IMR-90 (cell line): ENCODE measurements at regions not wholly inside any gene's neighbourhood (a gene's known extent, or its start where the extent isn't known, plus 50 kb on each side); places are given as distances from the start of the nearest gene placed in this dataset.

Experiments
- ATAC-seq: fragments of 200-7000 bp; cut with Tn5 transposase; 2 replicates; pipeline ENCODE4 v1.9.1; 2020; ENCODE audit warnings: low read depth, mild to moderate bottlenecking, moderate library complexity
- BruUV-seq: library from RNA; stranded (reverse); fragments of 400-500 nt; replicated peaks from 2 replicates; lab custom pipeline; 2021; lab: Mats Ljungman, UMichigan
- CTCF ChIA-PET: fragments of 300-600 bp; formaldehyde crosslinking; extraction: SDS; loops from one replicate; lab custom pipeline; 2021; ENCODE audit warnings: antibody characterized with exemption; lab: Yijun Ruan, JAX
- POLR2A ChIA-PET: fragments of 300-600 bp; sonication (Branson Sonifier 250); formaldehyde crosslinking; loops from one replicate; lab custom pipeline; 2022; ENCODE audit warnings: antibody characterized with exemption; ENCODE audit not compliant: unreplicated experiment; lab: Charles Lee
- DNase-seq: peaks from one replicate; pipeline ENCODE4 v3.0.0; 2013
- H2AFZ ChIP-seq: replicated peaks from 2 replicates; pipeline ENCODE3; 2013; ENCODE audit warnings: low read length, mild to moderate bottlenecking; ENCODE audit not compliant: poor library complexity
- H2AK5ac ChIP-seq: 2 replicates; pipeline ENCODE4 v1.6.1; 2013; ENCODE audit warnings: low read depth, low read length, inconsistent platforms
- H2AK9ac ChIP-seq: replicated peaks from 2 replicates; pipeline ENCODE3; 2013; ENCODE audit warnings: mild to moderate bottlenecking, low read depth, low read length, moderate library complexity; ENCODE audit not compliant: poor library complexity
- H2BK120ac ChIP-seq: 2 replicates; pipeline ENCODE4 v1.6.1; 2013; ENCODE audit warnings: low read depth, low read length, inconsistent platforms
- H2BK15ac ChIP-seq: 3 replicates; pipeline ENCODE4 v1.6.1; 2013; ENCODE audit warnings: low read depth, low read length, inconsistent platforms
- H2BK20ac ChIP-seq: 2 replicates; pipeline ENCODE4 v1.6.1; 2013; ENCODE audit warnings: low read depth, mild to moderate bottlenecking, inconsistent platforms, low read length, moderate library complexity
- H2BK5ac ChIP-seq: 2 replicates; pipeline ENCODE4 v1.6.1; 2013; ENCODE audit warnings: mild to moderate bottlenecking, low read depth, low read length, inconsistent platforms; ENCODE audit not compliant: poor library complexity, severe bottlenecking
- H3K14ac ChIP-seq: replicated peaks from 2 replicates; pipeline ENCODE4 v1.6.1; 2013; ENCODE audit warnings: low read depth, low read length, inconsistent platforms
- H3K18ac ChIP-seq: 2 replicates; pipeline ENCODE4 v1.6.1; 2013; ENCODE audit warnings: low read depth, low read length, control low read depth
- H3K23ac ChIP-seq: 2 replicates; pipeline ENCODE4 v1.6.1; 2013; ENCODE audit warnings: low read depth, low read length, inconsistent platforms
- H3K27ac ChIP-seq: 2 replicates; pipeline ENCODE4 v1.5.1; 2013; ENCODE audit warnings: mild to moderate bottlenecking, control low read depth, low read length; ENCODE audit not compliant: insufficient read depth
- H3K27me3 ChIP-seq: 2 replicates; pipeline ENCODE4 v1.6.1; 2013; ENCODE audit warnings: low read length; ENCODE audit not compliant: control insufficient read depth, insufficient read depth
- H3K36me3 ChIP-seq: 2 replicates; pipeline ENCODE4 v1.6.1; 2013; ENCODE audit warnings: low read length, mixed read lengths; ENCODE audit not compliant: control insufficient read depth, insufficient read depth
- H3K4ac ChIP-seq: 2 replicates; pipeline ENCODE4 v1.6.1; 2013; ENCODE audit warnings: low read depth, low read length, inconsistent platforms
- H3K4me1 ChIP-seq: 2 replicates; pipeline ENCODE4 v1.6.1; 2013; ENCODE audit warnings: low read length, mixed read lengths; ENCODE audit not compliant: control insufficient read depth, insufficient read depth
- H3K4me2 ChIP-seq: 2 replicates; pipeline ENCODE4 v1.6.1; 2013; ENCODE audit warnings: low read depth, mild to moderate bottlenecking, control low read depth, low read length, moderate library complexity
- H3K4me3 ChIP-seq: 2 replicates; pipeline ENCODE4 v1.5.1; 2013; ENCODE audit warnings: low read depth, mild to moderate bottlenecking, control low read depth, low read length, moderate library complexity; ENCODE audit not compliant: insufficient read depth
- H3K56ac ChIP-seq: 2 replicates; pipeline ENCODE4 v1.6.1; 2013; ENCODE audit warnings: low read length, inconsistent platforms; ENCODE audit not compliant: insufficient read depth; ENCODE audit errors: extremely low read depth
- H3K79me1 ChIP-seq, 2 experiments: 2 replicates each; pipeline ENCODE4 v1.6.1; 2013; ENCODE audit warnings: low read length in 2 of 2, inconsistent platforms in 1 of 2, low read depth in 1 of 2
- H3K9ac ChIP-seq: 2 replicates; pipeline ENCODE4 v1.6.1; 2013; ENCODE audit warnings: low read depth, low read length, control low read depth
- H3K9me1 ChIP-seq: 2 replicates; pipeline ENCODE4 v1.6.1; 2013; ENCODE audit warnings: low read length, inconsistent platforms; ENCODE audit not compliant: insufficient read depth
- H3K9me3 ChIP-seq: 2 replicates; pipeline ENCODE4 v1.6.1; 2013; ENCODE audit warnings: low read length; ENCODE audit not compliant: control insufficient read depth, insufficient read depth
- H4K20me1 ChIP-seq: 2 replicates; pipeline ENCODE4 v1.6.1; 2013; ENCODE audit warnings: low read length, inconsistent platforms; ENCODE audit not compliant: insufficient read depth
- H4K5ac ChIP-seq: 2 replicates; pipeline ENCODE4 v1.6.1; 2013; ENCODE audit warnings: mild to moderate bottlenecking, low read depth, low read length, control low read depth
- H4K8ac ChIP-seq, 2 experiments: 2 replicates each; pipeline ENCODE4 v1.6.1; 2013; ENCODE audit warnings: low read depth in 2 of 2, low read length in 2 of 2, control low read depth in 1 of 2, inconsistent platforms in 1 of 2
- H4K91ac ChIP-seq: 2 replicates; pipeline ENCODE4 v1.6.1; 2013; ENCODE audit warnings: low read depth, low read length, inconsistent platforms; ENCODE audit not compliant: insufficient read depth
- BHLHE40 ChIP-seq: fragments of 150-350 bp; IDR thresholded peaks from 2 replicates; pipeline ENCODE4 v1.6.1; 2016; ENCODE audit warnings: mild to moderate bottlenecking, low read depth, low read length
- CEBPB ChIP-seq: IDR thresholded peaks from 2 replicates; pipeline ENCODE4 v1.6.1; 2012; ENCODE audit warnings: low read depth, low read length, improper control_type of control experiment
- FOS ChIP-seq: fragments of 150-350 bp; IDR thresholded peaks from 2 replicates; pipeline ENCODE4 v1.6.1; 2016; ENCODE audit warnings: low read depth, low read length
- MAFK ChIP-seq: IDR thresholded peaks from 2 replicates; pipeline ENCODE4 v1.6.1; 2012; ENCODE audit warnings: low read depth, low read length, improper control_type of control experiment
- NFE2L2 ChIP-seq: fragments of 150-350 bp; IDR thresholded peaks from 2 replicates; pipeline ENCODE4 v1.6.1; 2016; ENCODE audit warnings: low read depth, mild to moderate bottlenecking, low read length
- RAD21 ChIP-seq: IDR thresholded peaks from 2 replicates; pipeline ENCODE4 v1.6.1; 2012; ENCODE audit warnings: low read length, improper control_type of control experiment
- RCOR1 ChIP-seq: IDR thresholded peaks from 2 replicates; pipeline ENCODE4 v1.6.1; 2012; ENCODE audit warnings: mild to moderate bottlenecking, low read length, improper control_type of control experiment; ENCODE audit not compliant: insufficient replicate concordance
- RFX5 ChIP-seq: IDR thresholded peaks from 2 replicates; pipeline ENCODE4 v1.8.0; 2012; ENCODE audit warnings: low read depth, mild to moderate bottlenecking, low read length, moderate library complexity
- SMC3 ChIP-seq: fragments of 150-350 bp; IDR thresholded peaks from 2 replicates; pipeline ENCODE4 v1.6.1; 2016; ENCODE audit warnings: low read depth, mild to moderate bottlenecking, antibody characterized with exemption, low read length, moderate library complexity
- WGBS, 2 experiments: methylation state at CpG; one replicate each; pipeline versions ENCODE4 v1.1.5 to v1.1.7; 2013; ENCODE audit warnings: missing lambda C conversion rate in 2 of 2; ENCODE audit not compliant: insufficient read length in 1 of 2; ENCODE audit errors: extremely low coverage in 2 of 2; 5-methylcytosine and 5-hydroxymethylcytosine counted together
- dilution Hi-C: fragments of 300-500 bp; cut with HindIII; formaldehyde crosslinking; loops from one replicate; pipeline ENCODE4 v1.14.3; 2018; ENCODE audit warnings: low sequenced_read_pairs; ENCODE audit not compliant: unreplicated experiment
- in situ Hi-C: fragments of 300-500 bp; cut with MboI; formaldehyde crosslinking; loops from 3 replicates; pipeline ENCODE4 v1.14.3; 2019; ENCODE audit warnings: low sequenced_read_pairs, inconsistent platforms, mixed read lengths
- intact Hi-C: fragments of 100-400 bp; cut with micrococcal nuclease; formaldehyde crosslinking; loops from 2 replicates; pipeline ENCODE4 v1.10.0; 2022
- TF ChIP-seq, protein P1 (sequence below): fragments of 150-350 bp; IDR thresholded peaks from 2 replicates; pipeline ENCODE4 v1.6.1; 2016; ENCODE audit warnings: low read depth, mild to moderate bottlenecking, low read length, moderate library complexity, borderline replicate concordance
- TF ChIP-seq, protein P2 (sequence below): fragments of 150-350 bp; IDR thresholded peaks from 2 replicates; pipeline ENCODE4 v1.6.1; 2017; ENCODE audit warnings: mild to moderate bottlenecking, antibody characterized with exemption, low read length, low read depth
- TF ChIP-seq, protein P3 (sequence below): conservative IDR thresholded peaks from 2 replicates; pipeline ENCODE4 v1.5.1; 2012; ENCODE audit warnings: mild to moderate bottlenecking, low read depth, low read length, improper control_type of control experiment

DNA sequence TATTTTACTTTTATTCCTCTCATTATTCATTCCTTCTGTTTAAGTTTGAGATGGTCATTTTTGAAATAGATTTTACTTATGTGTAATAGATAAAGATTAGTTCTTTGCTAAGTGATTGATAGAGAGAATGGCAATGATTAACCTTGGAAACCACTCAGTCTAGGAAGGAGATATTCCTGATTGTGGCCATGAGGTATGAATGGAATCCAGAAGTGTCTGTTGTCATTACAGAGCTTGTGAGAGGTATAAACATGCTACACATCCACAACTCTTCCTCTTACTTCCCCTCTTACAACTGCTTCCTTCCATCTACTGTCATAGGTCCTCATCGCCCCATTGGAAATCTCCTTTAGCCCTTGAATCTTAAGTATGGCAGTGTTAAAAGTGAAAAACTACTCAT lies 988.8 kb upstream of the B3GALT2 start:
- POLR2A ChIA-PET = no interaction called here
- H3K14ac ChIP-seq = no peak overlapping the region
- no peaks in the 10 kb centered on the region for H3K9me3 ChIP-seq
- no peaks in the 10 kb centered on the region for H3K4me1 ChIP-seq
- DNase-seq = no peak
- H3K4ac ChIP-seq = no peak overlapping the region
- no peak overlapping the region for H3K4me3 ChIP-seq
- no peak overlapping the region for H3K18ac ChIP-seq
- H2AFZ ChIP-seq = no peak overlapping the region
- no peak overlapping the region for H2BK120ac ChIP-seq
- no peak overlapping the region for H2BK20ac ChIP-seq
- H3K27ac ChIP-seq = no peak overlapping the region
- WGBS, 2 experiments = no CpG with 5 or more reads among the region's 1 CpG
- peak; percentile 44; the same call in 1 of the 2 replicates for ATAC-seq
- no peak overlapping the region for H4K8ac ChIP-seq
- H3K9me1 ChIP-seq = no peaks in the 10 kb centered on the region
- no peak overlapping the region for H3K23ac ChIP-seq
- no peak overlapping the region for H3K56ac ChIP-seq
- BruUV-seq = no TSS peak
- H2AK9ac ChIP-seq = no peak overlapping the region
- H3K79me1 ChIP-seq = no peaks in the 10 kb centered on the region
- no peak overlapping the region for H2AK5ac ChIP-seq
- TF ChIP-seq, protein P1, sequence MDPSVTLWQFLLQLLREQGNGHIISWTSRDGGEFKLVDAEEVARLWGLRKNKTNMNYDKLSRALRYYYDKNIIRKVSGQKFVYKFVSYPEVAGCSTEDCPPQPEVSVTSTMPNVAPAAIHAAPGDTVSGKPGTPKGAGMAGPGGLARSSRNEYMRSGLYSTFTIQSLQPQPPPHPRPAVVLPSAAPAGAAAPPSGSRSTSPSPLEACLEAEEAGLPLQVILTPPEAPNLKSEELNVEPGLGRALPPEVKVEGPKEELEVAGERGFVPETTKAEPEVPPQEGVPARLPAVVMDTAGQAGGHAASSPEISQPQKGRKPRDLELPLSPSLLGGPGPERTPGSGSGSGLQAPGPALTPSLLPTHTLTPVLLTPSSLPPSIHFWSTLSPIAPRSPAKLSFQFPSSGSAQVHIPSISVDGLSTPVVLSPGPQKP = no peak
- TF ChIP-seq MAFK (no peak), RCOR1 (no peak), SMC3 (no peak), FOS (no peak), RFX5 (no peak), NFE2L2 (no peak), BHLHE40 (no peak), CEBPB (no peak), RAD21 (no peak)
- TF ChIP-seq, protein P2, sequence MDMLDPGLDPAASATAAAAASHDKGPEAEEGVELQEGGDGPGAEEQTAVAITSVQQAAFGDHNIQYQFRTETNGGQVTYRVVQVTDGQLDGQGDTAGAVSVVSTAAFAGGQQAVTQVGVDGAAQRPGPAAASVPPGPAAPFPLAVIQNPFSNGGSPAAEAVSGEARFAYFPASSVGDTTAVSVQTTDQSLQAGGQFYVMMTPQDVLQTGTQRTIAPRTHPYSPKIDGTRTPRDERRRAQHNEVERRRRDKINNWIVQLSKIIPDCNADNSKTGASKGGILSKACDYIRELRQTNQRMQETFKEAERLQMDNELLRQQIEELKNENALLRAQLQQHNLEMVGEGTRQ = no peak
- TF ChIP-seq, protein P3, sequence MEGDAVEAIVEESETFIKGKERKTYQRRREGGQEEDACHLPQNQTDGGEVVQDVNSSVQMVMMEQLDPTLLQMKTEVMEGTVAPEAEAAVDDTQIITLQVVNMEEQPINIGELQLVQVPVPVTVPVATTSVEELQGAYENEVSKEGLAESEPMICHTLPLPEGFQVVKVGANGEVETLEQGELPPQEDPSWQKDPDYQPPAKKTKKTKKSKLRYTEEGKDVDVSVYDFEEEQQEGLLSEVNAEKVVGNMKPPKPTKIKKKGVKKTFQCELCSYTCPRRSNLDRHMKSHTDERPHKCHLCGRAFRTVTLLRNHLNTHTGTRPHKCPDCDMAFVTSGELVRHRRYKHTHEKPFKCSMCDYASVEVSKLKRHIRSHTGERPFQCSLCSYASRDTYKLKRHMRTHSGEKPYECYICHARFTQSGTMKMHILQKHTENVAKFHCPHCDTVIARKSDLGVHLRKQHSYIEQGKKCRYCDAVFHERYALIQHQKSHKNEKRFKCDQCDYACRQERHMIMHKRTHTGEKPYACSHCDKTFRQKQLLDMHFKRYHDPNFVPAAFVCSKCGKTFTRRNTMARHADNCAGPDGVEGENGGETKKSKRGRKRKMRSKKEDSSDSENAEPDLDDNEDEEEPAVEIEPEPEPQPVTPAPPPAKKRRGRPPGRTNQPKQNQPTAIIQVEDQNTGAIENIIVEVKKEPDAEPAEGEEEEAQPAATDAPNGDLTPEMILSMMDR = no peak
- H3K9ac ChIP-seq = no peak overlapping the region
- no peak overlapping the region for H2BK15ac ChIP-seq
- H4K20me1 ChIP-seq = no peaks in the 10 kb centered on the region
- intact Hi-C loops (no loop called here), in situ Hi-C loops (no loop called here), dilution Hi-C loops (no loop called here)
- no peak overlapping the region for H4K91ac ChIP-seq
- H3K27me3 ChIP-seq = no peaks in the 10 kb centered on the region
- H3K4me2 ChIP-seq = no peak overlapping the region
- no peak overlapping the region for H2BK5ac ChIP-seq
- CTCF ChIA-PET = no interaction called here
- no peak overlapping the region for H4K5ac ChIP-seq
- H3K36me3 ChIP-seq = no peaks in the 10 kb centered on the region
